ENCODE measurements at regions not wholly inside any gene's neighbourhood (a gene's known extent, or its start where the extent isn't known, plus 50 kb on each side); places are given as distances from the start of the nearest gene placed in this dataset.

- no peak for TF ChIP-seq CTCF (IDR thresholded peaks at IDR 0.05; ENCODE audit: insufficient read depth, low read length, poor library complexity, severe bottlenecking)
- no peak for TF ChIP-seq EZH2phosphoT487 (conservative IDR thresholded peaks at IDR 0.05; ENCODE audit: low read length)
Measured at GRCh38 chr15:47135267-47135666, 582.0 kb upstream of the SEMA6D start.

All from SU-DHL-6 (cell line).